ENCODE measurements at regions not wholly inside any gene's neighbourhood (a gene's known extent, or its start where the extent isn't known, plus 50 kb on each side); places are given as distances from the start of the nearest gene placed in this dataset.

DNA sequence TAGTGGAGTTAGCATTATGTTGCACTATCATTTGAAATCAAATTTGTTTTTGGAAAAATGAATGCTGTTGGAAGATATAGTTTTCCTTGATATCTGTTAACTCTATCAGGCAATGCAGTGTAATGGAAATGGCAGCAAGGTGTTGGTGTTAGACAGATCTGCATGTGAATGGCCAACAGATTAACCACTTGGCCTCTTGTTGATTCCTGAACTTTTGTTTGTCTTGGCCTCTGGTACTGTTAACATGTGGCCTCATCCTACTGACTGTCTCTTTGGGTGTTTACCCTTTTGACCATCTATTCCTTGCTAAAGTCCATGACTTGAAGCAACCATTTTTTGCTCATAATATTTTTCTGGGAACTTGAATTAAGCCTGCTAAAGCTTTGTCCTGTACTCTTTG is 110.2 kb upstream of the CDH2 start:
- no peak overlapping the region for H3K4me2 ChIP-seq (ENCODE audit: control insufficient read depth, insufficient read depth)
- no peak for FAIRE-seq
- no peak overlapping the region for H2AFZ ChIP-seq (ENCODE audit: control insufficient read depth, low read depth, low read length)
- BruUV-seq (replicated peaks), result no TSS peak
- H3K9me3 ChIP-seq (replicated peaks; ENCODE audit: control insufficient read depth, insufficient read depth, low read length), result no peaks in the 10 kb centered on the region
- TF ChIP-seq NFXL1 (IDR thresholded peaks at IDR 0.05; ENCODE audit: borderline replicate concordance), result no peak
- TF ChIP-seq KAT2A (conservative IDR thresholded peaks at IDR 0.05; ENCODE audit: control insufficient read depth, low read depth, low read length), result no peak
- TF ChIP-seq POLR2AphosphoS5 (IDR thresholded peaks at IDR 0.05; ENCODE audit: low read length), result no peak
- no peak for TF ChIP-seq HCFC1 (IDR thresholded peaks at IDR 0.05; ENCODE audit: low read length)
- TF ChIP-seq CHD4 (IDR thresholded peaks at IDR 0.05), result no peak
- TF ChIP-seq IRF4 (IDR thresholded peaks at IDR 0.05; ENCODE audit: low read depth, low read length), result no peak
- no peak for TF ChIP-seq IKZF1 (conservative IDR thresholded peaks at IDR 0.05)
- TF ChIP-seq, protein P1, sequence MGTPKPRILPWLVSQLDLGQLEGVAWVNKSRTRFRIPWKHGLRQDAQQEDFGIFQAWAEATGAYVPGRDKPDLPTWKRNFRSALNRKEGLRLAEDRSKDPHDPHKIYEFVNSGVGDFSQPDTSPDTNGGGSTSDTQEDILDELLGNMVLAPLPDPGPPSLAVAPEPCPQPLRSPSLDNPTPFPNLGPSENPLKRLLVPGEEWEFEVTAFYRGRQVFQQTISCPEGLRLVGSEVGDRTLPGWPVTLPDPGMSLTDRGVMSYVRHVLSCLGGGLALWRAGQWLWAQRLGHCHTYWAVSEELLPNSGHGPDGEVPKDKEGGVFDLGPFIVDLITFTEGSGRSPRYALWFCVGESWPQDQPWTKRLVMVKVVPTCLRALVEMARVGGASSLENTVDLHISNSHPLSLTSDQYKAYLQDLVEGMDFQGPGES (IDR thresholded peaks at IDR 0.05), result no peak
- no peak for TF ChIP-seq POLR2A (IDR thresholded peaks at IDR 0.05; ENCODE audit: low read depth, low read length)
- no peak for TF ChIP-seq NBN (IDR thresholded peaks at IDR 0.05)
- no peak for TF ChIP-seq ZNF24 (IDR thresholded peaks at IDR 0.05)
- TF ChIP-seq, protein P2, sequence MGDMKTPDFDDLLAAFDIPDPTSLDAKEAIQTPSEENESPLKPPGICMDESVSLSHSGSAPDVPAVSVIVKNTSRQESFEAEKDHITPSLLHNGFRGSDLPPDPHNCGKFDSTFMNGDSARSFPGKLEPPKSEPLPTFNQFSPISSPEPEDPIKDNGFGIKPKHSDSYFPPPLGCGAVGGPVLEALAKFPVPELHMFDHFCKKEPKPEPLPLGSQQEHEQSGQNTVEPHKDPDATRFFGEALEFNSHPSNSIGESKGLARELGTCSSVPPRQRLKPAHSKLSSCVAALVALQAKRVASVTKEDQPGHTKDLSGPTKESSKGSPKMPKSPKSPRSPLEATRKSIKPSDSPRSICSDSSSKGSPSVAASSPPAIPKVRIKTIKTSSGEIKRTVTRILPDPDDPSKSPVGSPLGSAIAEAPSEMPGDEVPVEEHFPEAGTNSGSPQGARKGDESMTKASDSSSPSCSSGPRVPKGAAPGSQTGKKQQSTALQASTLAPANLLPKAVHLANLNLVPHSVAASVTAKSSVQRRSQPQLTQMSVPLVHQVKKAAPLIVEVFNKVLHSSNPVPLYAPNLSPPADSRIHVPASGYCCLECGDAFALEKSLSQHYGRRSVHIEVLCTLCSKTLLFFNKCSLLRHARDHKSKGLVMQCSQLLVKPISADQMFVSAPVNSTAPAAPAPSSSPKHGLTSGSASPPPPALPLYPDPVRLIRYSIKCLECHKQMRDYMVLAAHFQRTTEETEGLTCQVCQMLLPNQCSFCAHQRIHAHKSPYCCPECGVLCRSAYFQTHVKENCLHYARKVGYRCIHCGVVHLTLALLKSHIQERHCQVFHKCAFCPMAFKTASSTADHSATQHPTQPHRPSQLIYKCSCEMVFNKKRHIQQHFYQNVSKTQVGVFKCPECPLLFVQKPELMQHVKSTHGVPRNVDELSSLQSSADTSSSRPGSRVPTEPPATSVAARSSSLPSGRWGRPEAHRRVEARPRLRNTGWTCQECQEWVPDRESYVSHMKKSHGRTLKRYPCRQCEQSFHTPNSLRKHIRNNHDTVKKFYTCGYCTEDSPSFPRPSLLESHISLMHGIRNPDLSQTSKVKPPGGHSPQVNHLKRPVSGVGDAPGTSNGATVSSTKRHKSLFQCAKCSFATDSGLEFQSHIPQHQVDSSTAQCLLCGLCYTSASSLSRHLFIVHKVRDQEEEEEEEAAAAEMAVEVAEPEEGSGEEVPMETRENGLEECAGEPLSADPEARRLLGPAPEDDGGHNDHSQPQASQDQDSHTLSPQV (IDR thresholded peaks at IDR 0.05), result no peak
- TF ChIP-seq RAD21 (IDR thresholded peaks at IDR 0.05; ENCODE audit: insufficient read depth, low read depth, low read length), result no peak
- no peaks in the 10 kb centered on the region for H3K4me1 ChIP-seq (ENCODE audit: control insufficient read depth, insufficient read depth, low read length)
- SMC1A ChIA-PET (ENCODE audit: uncharacterized antibody, unreplicated experiment), result no interaction called here
- no peak for DNase-seq (ENCODE audit: low read depth, low spot score)
- no peak overlapping the region for H3K4me3 ChIP-seq
- H3K27ac ChIP-seq (ENCODE audit: control insufficient read depth, insufficient read depth), result no peak overlapping the region
- CTCF ChIA-PET, result no interaction called here
- RAD21 ChIA-PET (ENCODE audit: unreplicated experiment), result no interaction called here
- H3K9ac ChIP-seq (ENCODE audit: control insufficient read depth, insufficient read depth, low read length), result no peak overlapping the region
- no peaks in the 10 kb centered on the region for H3K79me2 ChIP-seq (ENCODE audit: control insufficient read depth, insufficient read depth, low read length)
- no peaks in the 10 kb centered on the region for H3K36me3 ChIP-seq (ENCODE audit: control insufficient read depth in 2 of 2, insufficient read depth in 2 of 2, low read length in 1 of 2)
- H3K27me3 ChIP-seq (replicated peaks in 1 of 2; ENCODE audit: control insufficient read depth in 2 of 2, insufficient read depth in 2 of 2, low read length in 1 of 2), result no peaks in the 10 kb centered on the region
- in situ Hi-C loops (cut with MboI) (no loop called here), intact Hi-C loops (cut with micrococcal nuclease; ENCODE audit: unreplicated experiment) (no loop called here)
- ATAC-seq, result no peak
- H4K20me1 ChIP-seq (ENCODE audit: control insufficient read depth, insufficient read depth), result no peaks in the 10 kb centered on the region
- POLR2A ChIA-PET, result no interaction called here
